ENCODE measurements at regions not wholly inside any gene's neighbourhood (a gene's known extent, or its start where the extent isn't known, plus 50 kb on each side); places are given as distances from the start of the nearest gene placed in this dataset.

DNA sequence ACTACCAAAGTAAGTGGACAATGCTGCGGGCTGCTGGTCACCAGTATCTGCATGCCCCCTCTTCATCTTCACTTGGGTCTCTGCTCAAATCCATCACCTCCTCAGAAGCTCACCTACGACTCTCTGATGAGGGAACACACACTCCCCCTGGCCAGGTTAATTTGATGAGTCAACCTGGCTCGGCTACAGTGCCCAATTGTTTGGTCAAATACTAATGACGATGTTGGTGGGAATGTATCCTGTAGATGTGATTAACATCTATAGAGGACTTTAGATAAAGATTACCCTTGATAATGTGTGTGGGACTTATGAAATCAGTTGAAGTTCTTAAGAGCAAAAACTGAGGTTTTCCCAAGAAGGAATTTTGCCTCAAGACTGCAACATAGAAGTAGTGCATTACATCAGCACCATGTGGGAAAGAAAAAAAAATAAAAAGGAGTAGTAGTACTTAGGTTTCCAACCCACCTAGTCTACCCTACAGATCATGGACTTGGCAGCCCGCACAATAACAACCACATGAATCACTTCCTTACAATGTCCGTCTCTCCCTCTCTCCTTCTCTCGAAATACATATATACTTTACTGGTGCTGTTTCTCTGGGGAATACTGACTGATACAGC is 467.3 kb downstream of the DNAH5 start:
- TF ChIP-seq, protein P1, sequence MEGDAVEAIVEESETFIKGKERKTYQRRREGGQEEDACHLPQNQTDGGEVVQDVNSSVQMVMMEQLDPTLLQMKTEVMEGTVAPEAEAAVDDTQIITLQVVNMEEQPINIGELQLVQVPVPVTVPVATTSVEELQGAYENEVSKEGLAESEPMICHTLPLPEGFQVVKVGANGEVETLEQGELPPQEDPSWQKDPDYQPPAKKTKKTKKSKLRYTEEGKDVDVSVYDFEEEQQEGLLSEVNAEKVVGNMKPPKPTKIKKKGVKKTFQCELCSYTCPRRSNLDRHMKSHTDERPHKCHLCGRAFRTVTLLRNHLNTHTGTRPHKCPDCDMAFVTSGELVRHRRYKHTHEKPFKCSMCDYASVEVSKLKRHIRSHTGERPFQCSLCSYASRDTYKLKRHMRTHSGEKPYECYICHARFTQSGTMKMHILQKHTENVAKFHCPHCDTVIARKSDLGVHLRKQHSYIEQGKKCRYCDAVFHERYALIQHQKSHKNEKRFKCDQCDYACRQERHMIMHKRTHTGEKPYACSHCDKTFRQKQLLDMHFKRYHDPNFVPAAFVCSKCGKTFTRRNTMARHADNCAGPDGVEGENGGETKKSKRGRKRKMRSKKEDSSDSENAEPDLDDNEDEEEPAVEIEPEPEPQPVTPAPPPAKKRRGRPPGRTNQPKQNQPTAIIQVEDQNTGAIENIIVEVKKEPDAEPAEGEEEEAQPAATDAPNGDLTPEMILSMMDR (IDR thresholded peaks at IDR 0.05; ENCODE audit: low read depth, low read length), result no peak
- TF ChIP-seq POLR2A (IDR thresholded peaks at IDR 0.05; ENCODE audit: extremely low read depth, insufficient read length), result no peak
- TF ChIP-seq, protein P2, sequence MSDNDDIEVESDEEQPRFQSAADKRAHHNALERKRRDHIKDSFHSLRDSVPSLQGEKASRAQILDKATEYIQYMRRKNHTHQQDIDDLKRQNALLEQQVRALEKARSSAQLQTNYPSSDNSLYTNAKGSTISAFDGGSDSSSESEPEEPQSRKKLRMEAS (IDR thresholded peaks at IDR 0.05; ENCODE audit: low read depth, low read length), result no peak
